Medulla oblongata (tissue), 1 donor: ENCODE measurements at regions not wholly inside any gene's neighbourhood (a gene's known extent, or its start where the extent isn't known, plus 50 kb on each side); places are given as distances from the start of the nearest gene placed in this dataset.
"Not testable (repeated sequence)": the region's sequence is repeated elsewhere in the genome, so short reads cannot be mapped to it uniquely, and the experiment has no call there.

Experiments
- DNase-seq: peaks from one replicate; pipeline ENCODE4 v3.0.0-alpha.2; 2015; ENCODE audit errors: extremely low spot score

- no peak for DNase-seq
Measured at GRCh38 chr16:59545721-59546120, 811.6 kb upstream of the GOT2 start.

GRCh38 chr16:59543641-59544040 is 809.5 kb upstream of the GOT2 start:
- no peak for DNase-seq

- no peak for DNase-seq
Measured at GRCh38 chr16:59540621-59541020, 806.5 kb upstream of the GOT2 start.

GRCh38 chr16:59535298-59535697 is 801.2 kb upstream of the GOT2 start:
- no peak for DNase-seq

- no peak for DNase-seq
Measured at GRCh38 chr16:59527206-59527997, 793.3 kb upstream of the GOT2 start.

GRCh38 chr16:59522826-59523225 is 788.7 kb upstream of the GOT2 start:
- DNase-seq: no peak

- not testable (repeated sequence) for DNase-seq
Measured at GRCh38 chr16:59518721-59519120, 784.6 kb upstream of the GOT2 start.

- DNase-seq: no peak
Measured at GRCh38 chr16:59514651-59515050, 780.5 kb upstream of the GOT2 start.

GRCh38 chr16:59510008-59510424 is 775.9 kb upstream of the GOT2 start:
- DNase-seq: peak; percentile 85

- DNase-seq: no peak
Measured at GRCh38 chr16:59500601-59501000, 766.5 kb upstream of the GOT2 start.

- DNase-seq: no peak
Measured at GRCh38 chr16:59487067-59487466, 753.0 kb upstream of the GOT2 start.

GRCh38 chr16:59484833-59485516 is 750.9 kb upstream of the GOT2 start:
- no peak for DNase-seq

- no peak for DNase-seq
Measured at GRCh38 chr16:59478838-59479237, 744.7 kb upstream of the GOT2 start.

GRCh38 chr16:59470556-59470955 is 736.4 kb upstream of the GOT2 start:
- no peak for DNase-seq

GRCh38 chr16:59469266-59469665 is 735.1 kb upstream of the GOT2 start:
- no peak for DNase-seq

- no peak for DNase-seq
Measured at GRCh38 chr16:59463776-59464175, 729.7 kb upstream of the GOT2 start.

GRCh38 chr16:59459806-59460205 is 725.7 kb upstream of the GOT2 start:
- DNase-seq: no peak

GRCh38 chr16:59455497-59455896 is 721.4 kb upstream of the GOT2 start:
- DNase-seq: no peak

GRCh38 chr16:59450513-59450912 is 716.4 kb upstream of the GOT2 start:
- DNase-seq: not testable (repeated sequence)

- DNase-seq: no peak
Measured at GRCh38 chr16:59440502-59440901, 706.4 kb upstream of the GOT2 start.

GRCh38 chr16:59432896-59433295 is 698.8 kb upstream of the GOT2 start:
- DNase-seq: peak; percentile 32

- no peak for DNase-seq
Measured at GRCh38 chr16:59432276-59432675, 698.2 kb upstream of the GOT2 start.

GRCh38 chr16:59424714-59425273 is 690.7 kb upstream of the GOT2 start:
- no peak for DNase-seq
